ENCODE measurements at regions not wholly inside any gene's neighbourhood (a gene's known extent, or its start where the extent isn't known, plus 50 kb on each side); places are given as distances from the start of the nearest gene placed in this dataset.
"Not testable (repeated sequence)": the region's sequence is repeated elsewhere in the genome, so short reads cannot be mapped to it uniquely, and the experiment has no call there.

DNA sequence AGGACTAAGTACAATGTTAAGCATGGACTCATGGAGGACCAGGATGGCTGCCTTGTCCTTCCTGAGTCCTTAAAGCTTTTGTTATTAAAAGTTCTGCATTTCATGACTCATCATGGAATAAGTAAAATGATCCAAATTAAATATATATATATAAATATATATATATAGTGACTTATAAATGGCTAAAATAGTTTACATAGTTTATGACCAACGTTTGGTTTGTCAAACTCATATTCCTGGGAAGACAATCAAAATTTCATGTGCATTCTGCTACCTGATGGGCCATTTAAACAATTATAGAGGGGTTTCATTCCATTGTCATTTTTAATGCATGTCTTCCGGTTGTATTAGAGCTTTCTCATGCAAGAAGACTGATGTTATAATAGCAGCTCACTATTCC is 1190.7 kb downstream of the FSCB start:
- H3K27me3 ChIP-seq (ENCODE audit: control insufficient read depth, insufficient read depth, low read length): no peaks in the 10 kb centered on the region
- H3K9me3 ChIP-seq (replicated peaks; ENCODE audit: low read length): peaks cover 18% of the 10 kb centered on the region
- no peak overlapping the region for H3K9ac ChIP-seq (ENCODE audit: low read depth, low read length)
- H3K4me2 ChIP-seq (ENCODE audit: low read length): no peak overlapping the region
- H3K4me3 ChIP-seq (ENCODE audit: low read length): no peak overlapping the region
- H3K4me1 ChIP-seq (ENCODE audit: control insufficient read depth, insufficient read depth, low read length): no peaks in the 10 kb centered on the region
- no peaks in the 10 kb centered on the region for H3K36me3 ChIP-seq (ENCODE audit: insufficient read depth, low read length)

- Histone ChIP-seq H3K4me3 (ENCODE audit: low read length) (no peak overlapping the region), H3K36me3 (ENCODE audit: insufficient read depth, low read length) (no peaks in the 10 kb centered on the region), H3K4me1 (ENCODE audit: control insufficient read depth, insufficient read depth, low read length) (no peaks in the 10 kb centered on the region), H3K27me3 (ENCODE audit: control insufficient read depth, insufficient read depth, low read length) (no peaks in the 10 kb centered on the region), H3K9me3 (replicated peaks; ENCODE audit: low read length) (peaks cover 16% of the 10 kb centered on the region), H3K9ac (ENCODE audit: low read depth, low read length) (no peak overlapping the region), H3K4me2 (ENCODE audit: low read length) (no peak overlapping the region)
Observed at GRCh38 chr14:43313719-43314118, 1193.4 kb downstream of the FSCB start.

- no peak overlapping the region for H3K4me3 ChIP-seq (ENCODE audit: low read length)
- no peak overlapping the region for H3K9ac ChIP-seq (ENCODE audit: low read depth, low read length)
- no peaks in the 10 kb centered on the region for H3K27me3 ChIP-seq (ENCODE audit: control insufficient read depth, insufficient read depth, low read length)
- H3K4me1 ChIP-seq (ENCODE audit: control insufficient read depth, insufficient read depth, low read length): no peaks in the 10 kb centered on the region
- H3K36me3 ChIP-seq (ENCODE audit: insufficient read depth, low read length): no peaks in the 10 kb centered on the region
- H3K4me2 ChIP-seq (ENCODE audit: low read length): no peak overlapping the region
- peaks cover 12% of the 10 kb centered on the region for H3K9me3 ChIP-seq (replicated peaks; ENCODE audit: low read length)
Observed at GRCh38 chr14:43308421-43309110, 1198.5 kb downstream of the FSCB start.

DNA sequence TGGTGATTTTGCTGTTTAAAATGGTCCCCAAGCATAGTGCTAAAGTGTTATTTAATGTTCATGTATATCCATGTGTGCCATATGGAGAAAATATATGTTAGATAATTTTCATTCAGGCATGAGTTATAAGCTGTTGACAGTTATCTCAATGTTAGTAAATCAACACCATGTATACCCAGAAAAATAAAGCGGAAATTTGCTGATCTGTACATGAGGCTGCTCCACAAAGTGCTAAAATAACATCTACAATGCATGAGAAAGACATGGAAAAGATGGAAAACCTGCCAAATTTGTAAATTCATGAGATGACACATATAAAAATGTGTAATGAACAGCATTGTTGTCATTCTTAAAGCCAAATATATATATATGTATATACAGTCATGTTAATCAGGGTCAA is 1199.2 kb downstream of the FSCB start:
- H3K9ac ChIP-seq (ENCODE audit: low read depth, low read length): no peak overlapping the region
- H3K9me3 ChIP-seq (replicated peaks; ENCODE audit: low read length): peaks cover 12% of the 10 kb centered on the region
- H3K36me3 ChIP-seq (ENCODE audit: insufficient read depth, low read length): no peaks in the 10 kb centered on the region
- H3K4me3 ChIP-seq (ENCODE audit: low read length): no peak overlapping the region
- no peaks in the 10 kb centered on the region for H3K4me1 ChIP-seq (ENCODE audit: control insufficient read depth, insufficient read depth, low read length)
- no peak overlapping the region for H3K4me2 ChIP-seq (ENCODE audit: low read length)
- no peaks in the 10 kb centered on the region for H3K27me3 ChIP-seq (ENCODE audit: control insufficient read depth, insufficient read depth, low read length)

- no peaks in the 10 kb centered on the region for H3K27me3 ChIP-seq (ENCODE audit: control insufficient read depth, insufficient read depth, low read length)
- no peak overlapping the region for H3K4me3 ChIP-seq (ENCODE audit: low read length)
- H3K36me3 ChIP-seq (ENCODE audit: insufficient read depth, low read length): no peaks in the 10 kb centered on the region
- no peak overlapping the region for H3K4me2 ChIP-seq (ENCODE audit: low read length)
- no peak overlapping the region for H3K9ac ChIP-seq (ENCODE audit: low read depth, low read length)
- H3K9me3 ChIP-seq (replicated peaks; ENCODE audit: low read length): no peaks in the 10 kb centered on the region
- H3K4me1 ChIP-seq (ENCODE audit: control insufficient read depth, insufficient read depth, low read length): no peaks in the 10 kb centered on the region
Observed at GRCh38 chr14:43306053-43306452, 1201.0 kb downstream of the FSCB start.

DNA sequence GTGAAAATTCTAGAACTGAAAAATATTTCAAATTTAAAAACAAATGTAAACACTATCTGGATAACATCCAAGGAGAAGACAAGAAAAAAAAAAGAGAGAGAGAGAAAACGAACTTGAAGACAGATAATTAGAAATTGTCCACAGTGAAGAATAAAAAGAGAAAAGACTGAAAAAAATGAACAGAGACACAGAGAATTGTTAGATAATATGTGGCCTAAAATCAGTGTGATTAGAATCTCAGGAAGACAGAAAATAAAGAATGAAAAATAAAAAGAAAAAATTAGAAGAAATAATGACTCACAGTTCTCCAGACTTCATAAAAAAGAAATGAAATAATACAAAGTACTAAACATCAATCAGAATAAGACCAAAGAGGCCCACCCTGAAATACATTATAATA is 1209.3 kb downstream of the FSCB start:
- Histone ChIP-seq H3K4me2 (ENCODE audit: low read length) (no peak overlapping the region), H3K9me3 (replicated peaks; ENCODE audit: low read length) (no peaks in the 10 kb centered on the region), H3K4me3 (ENCODE audit: low read length) (no peak overlapping the region), H3K4me1 (ENCODE audit: control insufficient read depth, insufficient read depth, low read length) (no peaks in the 10 kb centered on the region), H3K9ac (ENCODE audit: low read depth, low read length) (no peak overlapping the region), H3K36me3 (ENCODE audit: insufficient read depth, low read length) (no peaks in the 10 kb centered on the region), H3K27me3 (ENCODE audit: control insufficient read depth, insufficient read depth, low read length) (no peaks in the 10 kb centered on the region)

- H3K9ac ChIP-seq (ENCODE audit: low read depth, low read length); H3K36me3 ChIP-seq (ENCODE audit: insufficient read depth, low read length); H3K4me3 ChIP-seq (ENCODE audit: low read length); H3K27me3 ChIP-seq (ENCODE audit: control insufficient read depth, insufficient read depth, low read length); H3K9me3 ChIP-seq (replicated peaks; ENCODE audit: low read length); H3K4me2 ChIP-seq (ENCODE audit: low read length); H3K4me1 ChIP-seq (ENCODE audit: control insufficient read depth, insufficient read depth, low read length): not testable (repeated sequence)
Observed at GRCh38 chr14:43296061-43296460, 1211.0 kb downstream of the FSCB start.

- H3K9me3 ChIP-seq (replicated peaks; ENCODE audit: low read length): peaks cover 6% of the 10 kb centered on the region
- H3K4me1 ChIP-seq (ENCODE audit: control insufficient read depth, insufficient read depth, low read length): no peaks in the 10 kb centered on the region
- no peak overlapping the region for H3K9ac ChIP-seq (ENCODE audit: low read depth, low read length)
- H3K36me3 ChIP-seq (ENCODE audit: insufficient read depth, low read length): no peaks in the 10 kb centered on the region
- no peaks in the 10 kb centered on the region for H3K27me3 ChIP-seq (ENCODE audit: control insufficient read depth, insufficient read depth, low read length)
- H3K4me2 ChIP-seq (ENCODE audit: low read length): no peak overlapping the region
- H3K4me3 ChIP-seq (ENCODE audit: low read length): no peak overlapping the region
Observed at GRCh38 chr14:43285575-43285974, 1221.5 kb downstream of the FSCB start.

GRCh38 chr14:43260056-43260455 is 1247.0 kb downstream of the FSCB start:
- H3K4me1 ChIP-seq (ENCODE audit: control insufficient read depth, insufficient read depth, low read length): no peaks in the 10 kb centered on the region
- no peaks in the 10 kb centered on the region for H3K9me3 ChIP-seq (replicated peaks; ENCODE audit: low read length)
- no peak overlapping the region for H3K9ac ChIP-seq (ENCODE audit: low read depth, low read length)
- H3K27me3 ChIP-seq (ENCODE audit: control insufficient read depth, insufficient read depth, low read length): no peaks in the 10 kb centered on the region
- H3K4me2 ChIP-seq (ENCODE audit: low read length): no peak overlapping the region
- no peak overlapping the region for H3K4me3 ChIP-seq (ENCODE audit: low read length)
- H3K36me3 ChIP-seq (ENCODE audit: insufficient read depth, low read length): no peaks in the 10 kb centered on the region

GRCh38 chr14:43258396-43258795 is 1248.7 kb downstream of the FSCB start:
- Histone ChIP-seq H3K36me3 (ENCODE audit: insufficient read depth, low read length) (no peaks in the 10 kb centered on the region), H3K27me3 (ENCODE audit: control insufficient read depth, insufficient read depth, low read length) (no peaks in the 10 kb centered on the region), H3K9ac (ENCODE audit: low read depth, low read length) (no peak overlapping the region)

DNA sequence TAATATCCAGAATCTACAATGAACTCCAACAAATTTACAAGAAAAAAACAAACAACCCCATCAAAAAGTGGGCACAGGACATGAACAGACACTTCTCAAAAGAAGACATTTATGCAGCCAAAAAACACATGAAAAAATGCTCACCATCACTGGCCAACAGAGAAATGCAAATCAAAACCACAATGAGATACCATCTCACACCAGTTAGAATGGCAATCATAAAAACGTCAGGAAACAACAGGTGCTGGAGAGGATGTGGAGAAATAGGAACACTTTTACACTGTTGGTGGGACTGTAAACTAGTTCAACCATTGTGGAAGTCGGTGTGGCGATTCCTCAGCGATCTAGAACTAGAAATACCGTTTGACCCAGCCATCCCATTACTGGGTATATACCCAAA is 1250.1 kb downstream of the FSCB start:
- not testable (repeated sequence) for H3K9ac ChIP-seq (ENCODE audit: low read depth, low read length); H3K4me2 ChIP-seq (ENCODE audit: low read length); H3K4me3 ChIP-seq (ENCODE audit: low read length); H3K9me3 ChIP-seq (replicated peaks; ENCODE audit: low read length); H3K27me3 ChIP-seq (ENCODE audit: control insufficient read depth, insufficient read depth, low read length); H3K4me1 ChIP-seq (ENCODE audit: control insufficient read depth, insufficient read depth, low read length); H3K36me3 ChIP-seq (ENCODE audit: insufficient read depth, low read length)

More at GRCh38 chr14:43258396-43258795, 1248.7 kb downstream of the FSCB start:
- no peak overlapping the region for H3K4me3 ChIP-seq (ENCODE audit: low read length)
- no peaks in the 10 kb centered on the region for H3K4me1 ChIP-seq (ENCODE audit: control insufficient read depth, insufficient read depth, low read length)
- no peak overlapping the region for H3K4me2 ChIP-seq (ENCODE audit: low read length)
- no peaks in the 10 kb centered on the region for H3K9me3 ChIP-seq (replicated peaks; ENCODE audit: low read length)

DNA sequence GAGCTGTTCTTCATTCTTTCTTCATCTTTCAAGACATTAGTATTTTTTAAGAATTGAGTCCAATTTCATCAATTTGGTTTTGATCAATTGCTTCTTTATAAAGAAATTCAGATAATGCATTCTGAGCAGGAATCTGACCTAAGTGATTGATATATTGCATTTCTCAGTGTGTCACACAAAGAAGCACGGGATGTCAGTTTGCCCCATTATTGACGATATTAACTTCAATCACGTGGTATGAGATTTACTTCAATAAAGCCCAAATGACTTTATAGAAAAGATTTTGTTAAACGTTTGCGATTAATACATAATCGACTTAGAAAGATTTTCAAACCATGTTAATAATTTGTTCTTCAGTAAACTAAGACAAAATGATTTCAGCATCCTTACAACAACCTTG is 1254.2 kb downstream of the FSCB start:
- Histone ChIP-seq H3K4me1 (ENCODE audit: control insufficient read depth, insufficient read depth, low read length) (no peaks in the 10 kb centered on the region), H3K36me3 (ENCODE audit: insufficient read depth, low read length) (no peaks in the 10 kb centered on the region), H3K4me3 (ENCODE audit: low read length) (no peak overlapping the region), H3K9me3 (replicated peaks; ENCODE audit: low read length) (no peaks in the 10 kb centered on the region), H3K4me2 (ENCODE audit: low read length) (no peak overlapping the region), H3K9ac (ENCODE audit: low read depth, low read length) (no peak overlapping the region), H3K27me3 (ENCODE audit: control insufficient read depth, insufficient read depth, low read length) (no peaks in the 10 kb centered on the region)
